HepG2 (cell line): ENCODE measurements at regions not wholly inside any gene's neighbourhood (a gene's known extent, or its start where the extent isn't known, plus 50 kb on each side); places are given as distances from the start of the nearest gene placed in this dataset.

ENCODE experiments used
- ATAC-seq: fragments of 200-7000 bp; cut with Tn5 transposase; 3 replicates; pipeline ENCODE4 v1.9.1; 2020; ENCODE audit warnings: mild to moderate bottlenecking, moderate library complexity
- BruUV-seq: library from RNA; stranded (reverse); fragments of 400-500 nt; replicated peaks from 2 replicates; lab custom pipeline; 2021; lab: Mats Ljungman, UMichigan
- CTCF ChIA-PET: fragments of 300-600 bp; formaldehyde crosslinking; extraction: SDS; loops from one replicate; lab custom pipeline; 2021; ENCODE audit warnings: low total read pairs, inconsistent platforms, low intra/inter-chr PET ratio; lab: Yijun Ruan, JAX
- POLR2A ChIA-PET: fragments of 350-600 bp; sonication (Branson Sonifier 250); formaldehyde crosslinking; loops from one replicate; lab custom pipeline; 2020; ENCODE audit warnings: antibody characterized with exemption, inconsistent platforms; lab: Yijun Ruan, JAX
- DNase-seq: peaks from one replicate; pipeline ENCODE4 v3.0.0-alpha.2; 2015; ENCODE audit warnings: low spot score
- FAIRE-seq: peaks from 3 replicates; lab custom pipeline; 2011; peaks lifted over from hg19 to GRCh38; lab: Jason Lieb, UNC
- H2AFZ ChIP-seq: one replicate; pipeline ENCODE4 v1.6.1; 2011; ENCODE audit warnings: low read length, inconsistent platforms
- H3K27ac ChIP-seq: fragments of 300-600 bp; 3 replicates; pipeline ENCODE4 v1.8.0; 2011; ENCODE audit warnings: mixed run types, mild to moderate bottlenecking, mixed read lengths, low read length, inconsistent platforms; ENCODE audit not compliant: insufficient read depth; ENCODE audit errors: extremely low read length
- H3K27me3 ChIP-seq, 2 experiments: fragments of 200-600 bp in 1 of 2; 2 replicates in 1 of 2; 3 replicates in 1 of 2; pipeline versions ENCODE4 v1.6.0 to v1.8.0; 2011; ENCODE audit warnings: low read length in 2 of 2, mild to moderate bottlenecking in 2 of 2, moderate library complexity in 2 of 2, inconsistent platforms in 1 of 2; ENCODE audit not compliant: insufficient read depth in 2 of 2, control insufficient read depth in 1 of 2
- H3K36me3 ChIP-seq, 2 experiments: fragments of 200-600 bp in 1 of 2; replicated peaks in 1 of 2; 2 replicates in 1 of 2; 3 replicates in 1 of 2; pipeline versions ENCODE4 v1.5.1 to v1.8.0; 2011; ENCODE audit warnings: low read length in 2 of 2, inconsistent platforms in 1 of 2; ENCODE audit not compliant: insufficient read depth in 2 of 2, control insufficient read depth in 1 of 2
- H3K4me1 ChIP-seq: 2 replicates; pipeline ENCODE4 v1.5.1; 2012; ENCODE audit warnings: low read length, inconsistent platforms; ENCODE audit not compliant: insufficient read depth
- H3K4me2 ChIP-seq: 2 replicates; pipeline ENCODE4 v1.6.0; 2011; ENCODE audit warnings: low read depth, low read length, inconsistent platforms
- H3K4me3 ChIP-seq, 3 experiments: fragments of 200-600 bp in 1 of 3; sonication (generic), shearing (Covaris generic) in 1 of 3; replicated peaks in 1 of 3; 2 replicates each; pipeline ENCODE4 v1.5.1; 2011 to 2016; ENCODE audit warnings: low read length in 3 of 3, inconsistent platforms in 2 of 3, low read depth in 2 of 3, mild to moderate bottlenecking in 2 of 3, control low read depth in 1 of 3, mixed read lengths in 1 of 3; ENCODE audit not compliant: insufficient read depth in 1 of 3
- H3K79me2 ChIP-seq: one replicate; pipeline ENCODE4 v1.6.1; 2011; ENCODE audit warnings: low read length, inconsistent platforms; ENCODE audit not compliant: insufficient read depth
- H3K9ac ChIP-seq: 2 replicates; pipeline ENCODE4 v1.6.0; 2011; ENCODE audit warnings: mild to moderate bottlenecking, low read depth, low read length, inconsistent platforms; ENCODE audit not compliant: insufficient read depth
- H3K9me3 ChIP-seq: 2 replicates; pipeline ENCODE4 v1.5.1; 2012; ENCODE audit warnings: mild to moderate bottlenecking, low read length
- H4K20me1 ChIP-seq: 2 replicates; pipeline ENCODE4 v1.6.0; 2011; ENCODE audit warnings: inconsistent platforms, mild to moderate bottlenecking, low read length, moderate library complexity; ENCODE audit not compliant: insufficient read depth
- HES4 ChIP-seq: sonication (generic); formaldehyde crosslinking; IDR thresholded peaks from 2 replicates; pipeline ENCODE4 v1.9.0; 2021; ENCODE audit warnings: mild to moderate bottlenecking, missing genetic modification reagents, borderline replicate concordance
- JUN ChIP-seq: sonication (generic); formaldehyde crosslinking; IDR thresholded peaks from 2 replicates; pipeline ENCODE4 v1.4.0; 2020; ENCODE audit warnings: mild to moderate bottlenecking, missing genetic modification reagents
- JUND ChIP-seq: sonication (generic); formaldehyde crosslinking; IDR thresholded peaks from 2 replicates; pipeline ENCODE4 v1.8.0; 2022; ENCODE audit warnings: mild to moderate bottlenecking, missing genetic modification reagents
- ONECUT2 ChIP-seq: sonication (generic); formaldehyde crosslinking; IDR thresholded peaks from 2 replicates; pipeline ENCODE4 v1.4.0; 2020; ENCODE audit warnings: missing genetic modification reagents
- TEAD3 ChIP-seq: optimal IDR thresholded peaks from 2 replicates; pipeline ENCODE3; 2016; ENCODE audit warnings: borderline replicate concordance
- ZNF775 ChIP-seq: sonication (generic); formaldehyde crosslinking; IDR thresholded peaks from 2 replicates; pipeline ENCODE4 v1.4.0; 2020; ENCODE audit warnings: missing genetic modification reagents, mild to moderate bottlenecking, moderate library complexity, borderline replicate concordance
- ZNF816 ChIP-seq: sonication (generic); formaldehyde crosslinking; IDR thresholded peaks from 2 replicates; pipeline ENCODE4 v1.8.0; 2022; ENCODE audit warnings: missing genetic modification reagents, mild to moderate bottlenecking, borderline replicate concordance
- WGBS: methylation state at CpG from one replicate; pipeline ENCODE4 v1.1.6; 2017; ENCODE audit warnings: low lambda C conversion rate; 5-methylcytosine and 5-hydroxymethylcytosine counted together
- in situ Hi-C: cut with HindIII; loops from 2 replicates; pipeline ENCODE4 v1.10.0; 2017; ENCODE audit warnings: low pct_unique_long_range_greater_than_20kb; ENCODE audit not compliant: extremely low pct_ligation_motif_present
- intact Hi-C: fragments of 100-400 bp; cut with micrococcal nuclease; formaldehyde crosslinking; loops from one replicate; pipeline ENCODE4 v1.10.0; 2022; ENCODE audit not compliant: unreplicated experiment
- TF ChIP-seq, protein P1 (sequence below): sonication (generic); formaldehyde crosslinking; IDR thresholded peaks from 2 replicates; pipeline ENCODE4 v1.9.0; 2022; ENCODE audit warnings: low read depth, missing genetic modification reagents
- TF ChIP-seq, protein P2 (sequence below): sonication (generic); formaldehyde crosslinking; IDR thresholded peaks from 2 replicates; pipeline ENCODE4 v1.5.1; 2020; ENCODE audit warnings: mild to moderate bottlenecking, missing genetic modification reagents, moderate library complexity
- TF ChIP-seq, protein P3 (sequence below): conservative IDR thresholded peaks from 2 replicates; pipeline ENCODE4 v1.6.1; 2018; ENCODE audit warnings: missing genetic modification reagents

DNA sequence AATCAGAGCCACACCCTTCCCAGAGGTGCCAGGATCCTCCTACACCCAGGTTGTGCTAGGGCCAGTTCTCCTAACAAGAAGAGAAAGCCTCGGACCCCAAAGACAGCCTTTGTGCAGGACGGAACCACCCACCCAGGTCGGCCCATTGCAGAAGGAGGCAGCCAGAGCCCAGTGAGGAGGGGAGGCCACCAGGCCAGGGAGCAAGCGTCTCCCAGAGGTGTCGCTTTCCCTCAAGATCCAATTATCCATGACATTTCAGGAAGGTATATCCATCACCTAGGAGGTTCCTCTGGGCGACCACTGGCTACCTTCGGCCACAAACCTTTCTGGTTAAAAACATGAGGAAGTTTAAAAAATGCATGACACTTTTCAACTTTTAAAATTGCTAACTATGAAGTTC is 87.4 kb upstream of the THBS2 start:
- H3K27me3 ChIP-seq: peaks cover 7 to 81% of the 10 kb centered on the region in 2 experiments

DNA sequence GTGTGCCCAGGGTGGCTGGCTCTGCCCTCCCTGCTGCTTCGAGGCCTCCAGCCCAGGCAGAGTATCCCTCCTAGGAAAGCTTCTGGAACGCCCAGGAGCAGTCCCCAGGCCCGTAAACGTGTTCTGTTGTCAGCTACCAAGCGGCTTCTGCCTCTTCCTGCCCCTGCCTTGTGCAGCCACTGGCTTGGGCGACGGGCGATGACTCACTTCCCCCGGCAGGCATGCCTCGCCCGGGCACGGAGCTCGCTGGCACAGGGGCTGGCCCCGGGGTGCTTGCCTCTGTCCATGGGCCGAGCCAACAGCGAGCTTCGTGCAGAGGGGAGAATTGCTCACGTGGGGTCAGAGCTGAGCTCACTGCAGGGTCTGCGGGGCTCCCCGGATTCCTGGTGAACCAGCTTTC is 86.7 kb upstream of the THBS2 start:
- intact Hi-C loops (no loop called here), in situ Hi-C loops (no loop called here)
- BruUV-seq: no TSS peak
- peaks cover 8% of the 10 kb centered on the region; the same call in 1 of the 2 replicates for H3K4me1 ChIP-seq
- ChIA-PET CTCF (no interaction called here), POLR2A (no interaction called here)
- no peak overlapping the region for H3K4me2 ChIP-seq
- H4K20me1 ChIP-seq: no peaks in the 10 kb centered on the region
- no peak overlapping the region for H3K4me3 ChIP-seq
- FAIRE-seq: no peak
- H3K9ac ChIP-seq: no peak overlapping the region
- peak; percentile 63 for ATAC-seq
- peaks cover 7 to 80% of the 10 kb centered on the region in 2 experiments for H3K27me3 ChIP-seq
- no peaks in the 10 kb centered on the region for H3K36me3 ChIP-seq
- no peak overlapping the region for H3K27ac ChIP-seq
- no peak for DNase-seq
- no peak overlapping the region for H2AFZ ChIP-seq
- WGBS: 19% methylated on average over 6 of the region's 20 CpGs
- H3K9me3 ChIP-seq: no peaks in the 10 kb centered on the region
- H3K79me2 ChIP-seq: no peaks in the 10 kb centered on the region
- TF ChIP-seq, protein P1, sequence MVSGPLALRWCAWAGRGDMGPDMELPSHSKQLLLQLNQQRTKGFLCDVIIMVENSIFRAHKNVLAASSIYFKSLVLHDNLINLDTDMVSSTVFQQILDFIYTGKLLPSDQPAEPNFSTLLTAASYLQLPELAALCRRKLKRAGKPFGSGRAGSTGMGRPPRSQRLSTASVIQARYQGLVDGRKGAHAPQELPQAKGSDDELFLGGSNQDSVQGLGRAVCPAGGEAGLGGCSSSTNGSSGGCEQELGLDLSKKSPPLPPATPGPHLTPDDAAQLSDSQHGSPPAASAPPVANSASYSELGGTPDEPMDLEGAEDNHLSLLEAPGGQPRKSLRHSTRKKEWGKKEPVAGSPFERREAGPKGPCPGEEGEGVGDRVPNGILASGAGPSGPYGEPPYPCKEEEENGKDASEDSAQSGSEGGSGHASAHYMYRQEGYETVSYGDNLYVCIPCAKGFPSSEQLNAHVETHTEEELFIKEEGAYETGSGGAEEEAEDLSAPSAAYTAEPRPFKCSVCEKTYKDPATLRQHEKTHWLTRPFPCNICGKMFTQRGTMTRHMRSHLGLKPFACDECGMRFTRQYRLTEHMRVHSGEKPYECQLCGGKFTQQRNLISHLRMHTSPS (CRISPR knock-in tag): peak; percentile 52; the same call in 1 of the 2 replicates
- no peak for TF ChIP-seq ONECUT2 (CRISPR knock-in tag)
- TF ChIP-seq, protein P2, sequence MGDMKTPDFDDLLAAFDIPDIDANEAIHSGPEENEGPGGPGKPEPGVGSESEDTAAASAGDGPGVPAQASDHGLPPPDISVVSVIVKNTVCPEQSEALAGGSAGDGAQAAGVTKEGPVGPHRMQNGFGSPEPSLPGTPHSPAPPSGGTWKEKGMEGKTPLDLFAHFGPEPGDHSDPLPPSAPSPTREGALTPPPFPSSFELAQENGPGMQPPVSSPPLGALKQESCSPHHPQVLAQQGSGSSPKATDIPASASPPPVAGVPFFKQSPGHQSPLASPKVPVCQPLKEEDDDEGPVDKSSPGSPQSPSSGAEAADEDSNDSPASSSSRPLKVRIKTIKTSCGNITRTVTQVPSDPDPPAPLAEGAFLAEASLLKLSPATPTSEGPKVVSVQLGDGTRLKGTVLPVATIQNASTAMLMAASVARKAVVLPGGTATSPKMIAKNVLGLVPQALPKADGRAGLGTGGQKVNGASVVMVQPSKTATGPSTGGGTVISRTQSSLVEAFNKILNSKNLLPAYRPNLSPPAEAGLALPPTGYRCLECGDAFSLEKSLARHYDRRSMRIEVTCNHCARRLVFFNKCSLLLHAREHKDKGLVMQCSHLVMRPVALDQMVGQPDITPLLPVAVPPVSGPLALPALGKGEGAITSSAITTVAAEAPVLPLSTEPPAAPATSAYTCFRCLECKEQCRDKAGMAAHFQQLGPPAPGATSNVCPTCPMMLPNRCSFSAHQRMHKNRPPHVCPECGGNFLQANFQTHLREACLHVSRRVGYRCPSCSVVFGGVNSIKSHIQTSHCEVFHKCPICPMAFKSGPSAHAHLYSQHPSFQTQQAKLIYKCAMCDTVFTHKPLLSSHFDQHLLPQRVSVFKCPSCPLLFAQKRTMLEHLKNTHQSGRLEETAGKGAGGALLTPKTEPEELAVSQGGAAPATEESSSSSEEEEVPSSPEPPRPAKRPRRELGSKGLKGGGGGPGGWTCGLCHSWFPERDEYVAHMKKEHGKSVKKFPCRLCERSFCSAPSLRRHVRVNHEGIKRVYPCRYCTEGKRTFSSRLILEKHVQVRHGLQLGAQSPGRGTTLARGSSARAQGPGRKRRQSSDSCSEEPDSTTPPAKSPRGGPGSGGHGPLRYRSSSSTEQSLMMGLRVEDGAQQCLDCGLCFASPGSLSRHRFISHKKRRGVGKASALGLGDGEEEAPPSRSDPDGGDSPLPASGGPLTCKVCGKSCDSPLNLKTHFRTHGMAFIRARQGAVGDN (CRISPR knock-in tag): peak; percentile 45; the same call in 1 of the 2 replicates

More for the DNA sequence above, 87.4 kb upstream of the THBS2 start:
- ATAC-seq (no peak), FAIRE-seq (no peak), DNase-seq (no peak)
- Histone ChIP-seq H4K20me1 (no peaks in the 10 kb centered on the region), H3K4me3 (no peak overlapping the region), H3K9ac (no peak overlapping the region), H2AFZ (no peak overlapping the region), H3K4me2 (no peak overlapping the region), H3K9me3 (no peaks in the 10 kb centered on the region), H3K36me3 (no peaks in the 10 kb centered on the region), H3K4me1 (peaks cover 8% of the 10 kb centered on the region; the same call in 1 of the 2 replicates), H3K27ac (no peak overlapping the region), H3K79me2 (no peaks in the 10 kb centered on the region)
- WGBS: 24% methylated on average over 6 of the region's 7 CpGs
- intact Hi-C loops: no loop called here
- CTCF ChIA-PET: no interaction called here
- TF ChIP-seq TEAD3 (CRISPR knock-in tag) (no peak), HES4 (no peak), JUND (no peak), JUN (CRISPR knock-in tag) (no peak), ZNF775 (CRISPR knock-in tag) (no peak), ZNF816 (CRISPR knock-in tag) (no peak)
- TF ChIP-seq, protein P3, sequence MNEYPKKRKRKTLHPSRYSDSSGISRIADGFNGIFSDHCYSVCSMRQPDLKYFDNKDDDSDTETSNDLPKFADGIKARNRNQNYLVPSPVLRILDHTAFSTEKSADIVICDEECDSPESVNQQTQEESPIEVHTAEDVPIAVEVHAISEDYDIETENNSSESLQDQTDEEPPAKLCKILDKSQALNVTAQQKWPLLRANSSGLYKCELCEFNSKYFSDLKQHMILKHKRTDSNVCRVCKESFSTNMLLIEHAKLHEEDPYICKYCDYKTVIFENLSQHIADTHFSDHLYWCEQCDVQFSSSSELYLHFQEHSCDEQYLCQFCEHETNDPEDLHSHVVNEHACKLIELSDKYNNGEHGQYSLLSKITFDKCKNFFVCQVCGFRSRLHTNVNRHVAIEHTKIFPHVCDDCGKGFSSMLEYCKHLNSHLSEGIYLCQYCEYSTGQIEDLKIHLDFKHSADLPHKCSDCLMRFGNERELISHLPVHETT (CRISPR knock-in tag): no peak
- in situ Hi-C loops: no loop called here
- POLR2A ChIA-PET: no interaction called here
- BruUV-seq: no TSS peak
